ENCODE measurements at regions not wholly inside any gene's neighbourhood (a gene's known extent, or its start where the extent isn't known, plus 50 kb on each side); places are given as distances from the start of the nearest gene placed in this dataset.

DNA sequence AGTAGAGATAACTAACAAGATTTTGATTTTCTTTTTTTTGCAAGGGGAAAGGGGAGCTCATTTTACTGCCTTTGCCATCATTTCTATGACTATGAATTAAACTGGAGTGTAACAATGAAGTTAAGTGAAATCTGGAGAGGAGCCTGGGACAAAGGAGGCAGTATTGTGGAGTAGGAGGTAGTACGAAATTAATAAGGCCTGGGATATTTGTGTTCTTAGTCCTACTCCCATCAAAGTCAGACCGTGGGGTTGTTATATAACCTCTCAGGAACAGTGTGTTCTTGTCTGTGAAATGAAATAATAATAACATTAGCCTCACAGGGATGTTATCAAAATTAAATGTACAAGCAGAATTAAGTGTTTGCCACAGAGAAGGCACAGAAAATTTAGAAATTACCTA, 204.3 kb upstream of the EMCN start:
- TF ChIP-seq, protein P1, sequence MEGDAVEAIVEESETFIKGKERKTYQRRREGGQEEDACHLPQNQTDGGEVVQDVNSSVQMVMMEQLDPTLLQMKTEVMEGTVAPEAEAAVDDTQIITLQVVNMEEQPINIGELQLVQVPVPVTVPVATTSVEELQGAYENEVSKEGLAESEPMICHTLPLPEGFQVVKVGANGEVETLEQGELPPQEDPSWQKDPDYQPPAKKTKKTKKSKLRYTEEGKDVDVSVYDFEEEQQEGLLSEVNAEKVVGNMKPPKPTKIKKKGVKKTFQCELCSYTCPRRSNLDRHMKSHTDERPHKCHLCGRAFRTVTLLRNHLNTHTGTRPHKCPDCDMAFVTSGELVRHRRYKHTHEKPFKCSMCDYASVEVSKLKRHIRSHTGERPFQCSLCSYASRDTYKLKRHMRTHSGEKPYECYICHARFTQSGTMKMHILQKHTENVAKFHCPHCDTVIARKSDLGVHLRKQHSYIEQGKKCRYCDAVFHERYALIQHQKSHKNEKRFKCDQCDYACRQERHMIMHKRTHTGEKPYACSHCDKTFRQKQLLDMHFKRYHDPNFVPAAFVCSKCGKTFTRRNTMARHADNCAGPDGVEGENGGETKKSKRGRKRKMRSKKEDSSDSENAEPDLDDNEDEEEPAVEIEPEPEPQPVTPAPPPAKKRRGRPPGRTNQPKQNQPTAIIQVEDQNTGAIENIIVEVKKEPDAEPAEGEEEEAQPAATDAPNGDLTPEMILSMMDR (IDR thresholded peaks at IDR 0.05; ENCODE audit: borderline replicate concordance, extremely low read depth, low read length, poor library complexity, severe bottlenecking): no peak
- no peak for TF ChIP-seq EZH2 (IDR thresholded peaks at IDR 0.05; ENCODE audit: borderline replicate concordance, low read depth, low read length, severe bottlenecking)
